ENCODE measurements at regions not wholly inside any gene's neighbourhood (a gene's known extent, or its start where the extent isn't known, plus 50 kb on each side); places are given as distances from the start of the nearest gene placed in this dataset.
A peak's percentile ranks its signal among the peaks of the same experiment; 100 is the strongest.

DNA sequence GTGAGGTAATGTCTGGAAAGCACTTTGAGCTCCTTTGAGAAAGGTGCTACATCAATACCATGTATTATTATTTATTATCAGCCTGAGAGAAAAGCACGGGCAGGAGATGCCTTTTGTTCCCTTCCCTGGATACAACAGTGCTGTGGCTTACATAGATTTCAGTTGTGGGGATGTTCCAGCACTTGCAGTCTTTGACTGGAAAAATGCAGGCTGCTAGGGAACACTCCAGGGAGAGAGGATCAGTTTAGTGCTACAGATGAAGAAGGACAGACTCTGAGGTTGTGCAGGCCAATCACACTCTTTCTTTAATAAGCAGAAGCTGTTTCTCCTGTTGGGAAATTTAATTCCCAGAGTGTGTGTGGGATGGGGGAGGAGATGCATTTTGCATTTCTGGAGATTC, 94.5 kb upstream of the OBI1 start:
- no peak overlapping the region for H3K9ac ChIP-seq (ENCODE audit: insufficient read length, low read depth)
- H3K9me3 ChIP-seq (ENCODE audit: insufficient read depth, low read length), result no peaks in the 10 kb centered on the region
- no peaks in the 10 kb centered on the region for H3K4me1 ChIP-seq (ENCODE audit: insufficient read depth, insufficient read length)
- H3K4me3 ChIP-seq (ENCODE audit: insufficient read length, low read depth), result no peak overlapping the region
- TF ChIP-seq SUZ12 (IDR thresholded peaks at IDR 0.05; ENCODE audit: extremely low read depth, insufficient read depth, insufficient read length) (no peak), ZNF274 (IDR thresholded peaks at IDR 0.05; ENCODE audit: low read depth, low read length) (no peak), YY1 (IDR thresholded peaks at IDR 0.05; ENCODE audit: insufficient read depth, insufficient read length) (no peak)
- DNase-seq (ENCODE audit: low read depth, low spot score), result no peak
- H3K36me3 ChIP-seq (ENCODE audit: insufficient read depth, insufficient read length, low read length), result no peaks in the 10 kb centered on the region
- H3K27me3 ChIP-seq (ENCODE audit: insufficient read depth, insufficient read length), result no peaks in the 10 kb centered on the region

DNA sequence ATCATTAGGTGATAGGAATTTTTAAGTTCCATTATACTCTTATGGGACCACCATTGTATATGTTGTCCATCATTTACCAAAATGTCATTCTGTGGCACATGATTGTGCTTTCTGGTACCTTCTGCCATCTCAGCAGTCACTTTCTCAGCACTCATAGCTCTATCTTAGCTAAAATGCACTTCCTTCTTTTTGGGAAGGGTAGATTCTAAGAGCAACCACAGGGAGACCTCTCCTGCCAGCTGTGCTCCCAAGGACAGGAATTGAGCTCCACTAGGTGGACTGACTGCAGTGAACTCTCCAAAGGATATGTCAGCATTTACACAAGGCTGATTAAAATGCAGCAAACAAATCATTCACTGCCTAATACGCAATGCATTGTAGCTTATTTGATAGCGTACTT, 91.8 kb upstream of the OBI1 start:
- no peaks in the 10 kb centered on the region for H3K36me3 ChIP-seq (ENCODE audit: insufficient read depth, insufficient read length, low read length)
- no peaks in the 10 kb centered on the region for H3K27me3 ChIP-seq (ENCODE audit: insufficient read depth, insufficient read length)
- H3K4me1 ChIP-seq (ENCODE audit: insufficient read depth, insufficient read length), result no peaks in the 10 kb centered on the region
- no peak overlapping the region for H3K4me3 ChIP-seq (ENCODE audit: insufficient read length, low read depth)
- H3K9ac ChIP-seq (ENCODE audit: insufficient read length, low read depth), result no peak overlapping the region
- H3K9me3 ChIP-seq (ENCODE audit: insufficient read depth, low read length), result no peaks in the 10 kb centered on the region
- TF ChIP-seq YY1 (IDR thresholded peaks at IDR 0.05; ENCODE audit: insufficient read depth, insufficient read length), result no peak
- no peak for TF ChIP-seq ZNF274 (IDR thresholded peaks at IDR 0.05; ENCODE audit: low read depth, low read length)
- TF ChIP-seq SUZ12 (IDR thresholded peaks at IDR 0.05; ENCODE audit: extremely low read depth, insufficient read depth, insufficient read length), result no peak
- no peak for DNase-seq (ENCODE audit: low read depth, low spot score)

DNA sequence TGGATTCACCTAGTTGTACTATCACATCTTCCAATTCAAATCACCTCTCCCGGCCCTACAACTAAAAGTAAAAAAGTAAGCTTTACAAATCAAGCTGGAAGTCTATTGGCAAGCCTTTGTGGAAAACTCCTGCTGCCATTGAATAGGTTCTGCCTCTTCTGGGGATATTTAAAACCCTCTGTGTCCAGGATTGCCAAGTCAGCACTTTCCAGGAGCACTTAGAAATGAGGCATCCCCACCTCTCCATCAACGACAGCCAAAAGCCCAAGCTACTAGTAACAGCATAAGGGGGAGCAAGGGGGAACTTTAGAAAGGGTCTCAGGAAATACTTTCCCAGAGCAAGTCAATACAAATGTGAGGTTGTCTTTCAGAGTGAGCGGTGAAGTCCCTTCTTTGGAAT, 85.0 kb upstream of the OBI1 start:
- Histone ChIP-seq H3K4me1 (ENCODE audit: insufficient read depth, insufficient read length) (no peaks in the 10 kb centered on the region), H3K9me3 (ENCODE audit: insufficient read depth, low read length) (no peaks in the 10 kb centered on the region), H3K4me3 (ENCODE audit: insufficient read length, low read depth) (no peak overlapping the region), H3K9ac (ENCODE audit: insufficient read length, low read depth) (no peak overlapping the region), H3K36me3 (ENCODE audit: insufficient read depth, insufficient read length, low read length) (no peaks in the 10 kb centered on the region), H3K27me3 (ENCODE audit: insufficient read depth, insufficient read length) (no peaks in the 10 kb centered on the region)
- no peak for DNase-seq (ENCODE audit: low read depth, low spot score)
- TF ChIP-seq SUZ12 (IDR thresholded peaks at IDR 0.05; ENCODE audit: extremely low read depth, insufficient read depth, insufficient read length) (no peak), YY1 (IDR thresholded peaks at IDR 0.05; ENCODE audit: insufficient read depth, insufficient read length) (no peak), ZNF274 (IDR thresholded peaks at IDR 0.05; ENCODE audit: low read depth, low read length) (no peak)

DNA sequence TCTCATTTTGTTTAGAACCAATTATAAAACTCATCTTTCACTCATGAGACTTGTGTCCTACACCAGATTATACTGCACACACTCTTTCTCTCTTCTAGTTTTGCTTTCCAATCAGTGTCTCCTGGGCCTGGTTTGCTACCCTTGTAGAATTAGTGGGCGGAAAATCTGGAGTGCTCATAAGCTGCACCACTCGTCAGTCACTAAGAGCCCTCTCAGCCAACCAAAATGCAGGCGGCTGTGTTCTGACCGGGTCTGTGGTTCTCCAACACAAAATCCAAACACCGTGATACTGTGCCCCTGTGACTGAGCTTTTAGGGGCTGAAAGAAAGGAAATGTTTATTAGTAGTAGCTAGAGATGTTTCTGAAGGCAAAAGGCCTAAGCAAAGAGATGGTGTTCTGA, 83.7 kb upstream of the OBI1 start:
- TF ChIP-seq SUZ12 (IDR thresholded peaks at IDR 0.05; ENCODE audit: extremely low read depth, insufficient read depth, insufficient read length), result no peak
- TF ChIP-seq ZNF274 (IDR thresholded peaks at IDR 0.05; ENCODE audit: low read depth, low read length), result no peak
- TF ChIP-seq YY1 (IDR thresholded peaks at IDR 0.05; ENCODE audit: insufficient read depth, insufficient read length), result no peak
- no peak overlapping the region for H3K4me3 ChIP-seq (ENCODE audit: insufficient read length, low read depth)
- DNase-seq (ENCODE audit: low read depth, low spot score), result no peak

DNA sequence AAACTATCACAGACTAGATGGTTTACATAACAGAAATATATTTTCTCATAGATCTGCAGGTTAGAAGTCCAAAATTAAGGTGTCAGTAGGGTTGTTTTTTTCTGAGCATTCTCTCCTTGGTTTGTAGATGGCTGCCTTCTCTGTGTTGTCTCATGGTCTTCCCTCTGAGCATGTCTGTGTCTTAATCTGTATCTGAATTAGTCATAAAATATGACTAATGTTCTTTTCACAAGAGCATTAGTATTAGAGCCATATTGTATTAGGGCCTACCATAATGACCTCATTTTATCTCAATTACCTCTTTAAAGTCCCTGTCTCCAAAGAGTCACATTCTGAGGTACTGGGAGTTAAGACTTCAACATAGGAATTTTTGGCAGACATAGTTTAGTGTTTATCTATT, 77.2 kb upstream of the OBI1 start:
- Histone ChIP-seq H3K4me3 (ENCODE audit: insufficient read length, low read depth) (no peak overlapping the region), H3K4me1 (ENCODE audit: insufficient read depth, insufficient read length) (no peaks in the 10 kb centered on the region), H3K27me3 (ENCODE audit: insufficient read depth, insufficient read length) (no peaks in the 10 kb centered on the region), H3K9ac (ENCODE audit: insufficient read length, low read depth) (no peak overlapping the region), H3K9me3 (ENCODE audit: insufficient read depth, low read length) (no peaks in the 10 kb centered on the region), H3K36me3 (ENCODE audit: insufficient read depth, insufficient read length, low read length) (no peaks in the 10 kb centered on the region)
- TF ChIP-seq SUZ12 (IDR thresholded peaks at IDR 0.05; ENCODE audit: extremely low read depth, insufficient read depth, insufficient read length) (no peak), YY1 (IDR thresholded peaks at IDR 0.05; ENCODE audit: insufficient read depth, insufficient read length) (no peak), ZNF274 (IDR thresholded peaks at IDR 0.05; ENCODE audit: low read depth, low read length) (no peak)
- DNase-seq (ENCODE audit: low read depth, low spot score), result no peak

More for the DNA sequence above, 83.7 kb upstream of the OBI1 start:
- Histone ChIP-seq H3K9ac (ENCODE audit: insufficient read length, low read depth) (no peak overlapping the region), H3K4me1 (ENCODE audit: insufficient read depth, insufficient read length) (no peaks in the 10 kb centered on the region), H3K36me3 (ENCODE audit: insufficient read depth, insufficient read length, low read length) (no peaks in the 10 kb centered on the region), H3K9me3 (ENCODE audit: insufficient read depth, low read length) (no peaks in the 10 kb centered on the region), H3K27me3 (ENCODE audit: insufficient read depth, insufficient read length) (no peaks in the 10 kb centered on the region)

DNA sequence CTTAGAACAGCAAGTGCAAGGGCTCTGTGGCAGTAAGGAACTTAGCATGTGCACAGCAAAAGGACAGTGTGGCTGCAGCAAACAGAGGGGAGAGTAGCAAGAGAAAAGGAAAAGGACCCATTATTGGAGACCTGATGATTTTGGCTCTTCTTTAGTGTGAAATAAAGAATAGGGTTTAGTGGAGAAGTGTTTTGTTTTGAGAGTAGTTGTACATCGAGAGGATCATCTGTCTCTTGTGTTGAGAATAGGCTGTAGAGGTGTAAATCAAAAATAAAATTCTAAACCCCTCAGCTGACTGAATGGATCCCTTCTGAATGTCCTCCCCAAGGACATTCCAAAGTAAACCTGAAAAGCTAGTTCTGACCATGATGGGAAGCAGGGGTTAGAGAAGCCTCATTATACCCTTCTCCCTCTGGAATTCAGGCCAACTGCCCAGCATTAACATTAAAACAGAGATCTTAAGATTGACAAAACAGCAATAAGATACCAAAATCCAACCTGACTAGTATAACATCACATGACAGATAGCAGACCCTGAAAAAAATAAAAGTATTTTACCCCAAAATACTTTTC, 73.6 kb upstream of the OBI1 start:
- Histone ChIP-seq H3K36me3 (ENCODE audit: insufficient read depth, insufficient read length, low read length) (no peaks in the 10 kb centered on the region), H3K4me3 (ENCODE audit: insufficient read length, low read depth) (no peak overlapping the region), H3K9me3 (ENCODE audit: insufficient read depth, low read length) (no peaks in the 10 kb centered on the region), H3K27me3 (ENCODE audit: insufficient read depth, insufficient read length) (no peaks in the 10 kb centered on the region), H3K9ac (ENCODE audit: insufficient read length, low read depth) (no peak overlapping the region), H3K4me1 (ENCODE audit: insufficient read depth, insufficient read length) (no peaks in the 10 kb centered on the region)
- TF ChIP-seq YY1 (IDR thresholded peaks at IDR 0.05; ENCODE audit: insufficient read depth, insufficient read length) (no peak), SUZ12 (IDR thresholded peaks at IDR 0.05; ENCODE audit: extremely low read depth, insufficient read depth, insufficient read length) (no peak)
- DNase-seq (ENCODE audit: low read depth, low spot score), result peak; percentile 6

DNA sequence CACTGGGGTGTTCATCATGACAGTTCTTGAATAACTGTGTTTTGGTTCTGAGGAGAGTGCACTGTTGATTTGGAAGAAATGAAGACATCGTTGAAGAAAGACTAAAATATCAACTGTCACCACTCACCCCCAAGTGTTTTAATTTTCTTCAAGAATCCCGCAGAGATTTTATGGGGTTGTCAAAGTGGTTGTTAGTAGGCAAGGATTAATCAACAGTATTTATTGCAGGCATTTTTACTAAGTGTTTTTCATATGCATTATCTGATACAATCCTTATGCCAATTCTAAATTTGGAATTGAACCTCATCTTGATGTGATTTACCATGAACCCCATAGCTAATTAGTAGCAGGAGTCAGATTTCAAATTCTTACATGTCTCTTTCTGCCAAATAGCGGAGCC, 63.7 kb upstream of the OBI1 start:
- no peaks in the 10 kb centered on the region for H3K36me3 ChIP-seq (ENCODE audit: insufficient read depth, insufficient read length, low read length)
- H3K9me3 ChIP-seq (ENCODE audit: insufficient read depth, low read length), result no peaks in the 10 kb centered on the region
- TF ChIP-seq ZNF274 (IDR thresholded peaks at IDR 0.05; ENCODE audit: low read depth, low read length) (no peak), YY1 (IDR thresholded peaks at IDR 0.05; ENCODE audit: insufficient read depth, insufficient read length) (no peak), SUZ12 (IDR thresholded peaks at IDR 0.05; ENCODE audit: extremely low read depth, insufficient read depth, insufficient read length) (no peak)
- DNase-seq (ENCODE audit: low read depth, low spot score), result no peak
- no peaks in the 10 kb centered on the region for H3K27me3 ChIP-seq (ENCODE audit: insufficient read depth, insufficient read length)
- H3K9ac ChIP-seq (ENCODE audit: insufficient read length, low read depth), result no peak overlapping the region
- H3K4me3 ChIP-seq (ENCODE audit: insufficient read length, low read depth), result no peak overlapping the region
- H3K4me1 ChIP-seq (ENCODE audit: insufficient read depth, insufficient read length), result no peaks in the 10 kb centered on the region
